Posterior vena cava (tissue), 2 donors: ENCODE measurements at regions not wholly inside any gene's neighbourhood (a gene's known extent, or its start where the extent isn't known, plus 50 kb on each side); places are given as distances from the start of the nearest gene placed in this dataset.
"Not testable (repeated sequence)": the region's sequence is repeated elsewhere in the genome, so short reads cannot be mapped to it uniquely, and the experiment has no call there.

ENCODE experiments used
- DNase-seq: peaks from one replicate; pipeline ENCODE4 v3.0.0-alpha.2; 2020; ENCODE audit warnings: low spot score
- intact Hi-C, 2 donors: fragments of 100-400 bp; cut with DNase I; formaldehyde crosslinking; loops; one replicate each; pipeline versions ENCODE4 v1.14.1 to v1.14.2; 2022 to 2023
- donor health status: DM: yes; HTN: yes; CAD: no.
- donor health status: DM: yes; HTN: yes; CAD: no.

- no peak for DNase-seq
- intact Hi-C loops: no loop called here
These were observed 476.5 kb downstream of the BRINP3 start for GRCh38 chr1:190001187-190001586.

GRCh38 chr1:190003376-190003775 lies 474.3 kb downstream of the BRINP3 start:
- intact Hi-C loops: no loop called here

GRCh38 chr1:190011585-190011984 lies 466.1 kb downstream of the BRINP3 start:
- intact Hi-C loops: no loop called here
- no peak for DNase-seq

More at GRCh38 chr1:190003376-190003775, 474.3 kb downstream of the BRINP3 start:
- no peak for DNase-seq

GRCh38 chr1:190019151-190019550 lies 458.5 kb downstream of the BRINP3 start:
- peak; percentile 53 for DNase-seq
- intact Hi-C loops: not testable (repeated sequence)

GRCh38 chr1:190019717-190020116 lies 457.9 kb downstream of the BRINP3 start:
- DNase-seq: peak; percentile 26
- intact Hi-C loops: no loop called here

GRCh38 chr1:190022709-190023108 lies 455.0 kb downstream of the BRINP3 start:
- intact Hi-C loops: no loop called here

GRCh38 chr1:190029441-190029840 lies 448.2 kb downstream of the BRINP3 start:
- intact Hi-C loops: no loop called here
- no peak for DNase-seq

More at GRCh38 chr1:190022709-190023108, 455.0 kb downstream of the BRINP3 start:
- no peak for DNase-seq

- no peak for DNase-seq
- intact Hi-C loops: no loop called here
These were observed 434.0 kb downstream of the BRINP3 start for GRCh38 chr1:190043655-190044054.

GRCh38 chr1:190046231-190046630 lies 431.4 kb downstream of the BRINP3 start:
- DNase-seq: no peak
- intact Hi-C loops: no loop called here
